GM12878 (cell line): ENCODE measurements at regions not wholly inside any gene's neighbourhood (a gene's known extent, or its start where the extent isn't known, plus 50 kb on each side); places are given as distances from the start of the nearest gene placed in this dataset.

Source experiments
- ATAC-seq: fragments of 200-7000 bp; cut with Tn5 transposase; 3 replicates; pipeline ENCODE4 v1.9.1; 2020; ENCODE audit warnings: mild to moderate bottlenecking, moderate library complexity
- BruUV-seq: library from RNA; stranded (reverse); fragments of 400-500 nt; replicated peaks from 2 replicates; lab custom pipeline; 2021; lab: Mats Ljungman, UMichigan
- CTCF ChIA-PET: fragments of 300-600 bp; sonication (Branson Sonifier 250); formaldehyde crosslinking; extraction: SDS; loops from one replicate; lab custom pipeline; 2021; ENCODE audit warnings: inconsistent platforms; lab: Yijun Ruan, JAX
- POLR2A ChIA-PET: fragments of 350-600 bp; formaldehyde crosslinking; extraction: SDS; loops from one replicate; lab custom pipeline; 2021; ENCODE audit warnings: inconsistent platforms; lab: Charles Lee
- RAD21 ChIA-PET: fragments of 300-600 bp; sonication (Branson Sonifier 250); formaldehyde crosslinking; loops from one replicate; lab custom pipeline; 2023; ENCODE audit warnings: antibody characterized with exemption; ENCODE audit not compliant: unreplicated experiment; lab: Charles Lee
- SMC1A ChIA-PET: fragments of 300-600 bp; sonication (Branson Sonifier 250); formaldehyde crosslinking; loops from one replicate; lab custom pipeline; 2023; ENCODE audit not compliant: unreplicated experiment, uncharacterized antibody; lab: Charles Lee
- DNase-seq: peaks from one replicate; pipeline ENCODE4 v3.0.0-alpha.2; 2011; ENCODE audit warnings: low read depth, low spot score
- FAIRE-seq: peaks from 3 replicates; lab custom pipeline; 2011; peaks lifted over from hg19 to GRCh38; lab: Jason Lieb, UNC
- H2AFZ ChIP-seq: 2 replicates; pipeline ENCODE4 v1.6.0; 2011; ENCODE audit warnings: low read depth, low read length, control low read depth; ENCODE audit not compliant: control insufficient read depth
- H3K27ac ChIP-seq: 2 replicates; pipeline ENCODE4 v1.5.1; 2011; ENCODE audit warnings: control low read depth; ENCODE audit not compliant: control insufficient read depth, insufficient read depth
- H3K27me3 ChIP-seq, 2 experiments: replicated peaks in 1 of 2; 2 replicates each; pipeline versions ENCODE4 v1.6.0 to v1.6.1; 2011; ENCODE audit warnings: low read length in 1 of 2; ENCODE audit not compliant: control insufficient read depth in 2 of 2, insufficient read depth in 2 of 2
- H3K36me3 ChIP-seq, 2 experiments: 2 replicates each; pipeline ENCODE4 v1.5.1; 2011; ENCODE audit warnings: low read length in 1 of 2; ENCODE audit not compliant: control insufficient read depth in 2 of 2, insufficient read depth in 2 of 2
- H3K4me1 ChIP-seq: 2 replicates; pipeline ENCODE4 v1.6.1; 2011; ENCODE audit warnings: mild to moderate bottlenecking, low read length, moderate library complexity, mixed read lengths; ENCODE audit not compliant: control insufficient read depth, insufficient read depth
- H3K4me2 ChIP-seq: 2 replicates; pipeline ENCODE4 v1.6.0; 2011; ENCODE audit warnings: control low read depth; ENCODE audit not compliant: control insufficient read depth, insufficient read depth
- H3K4me3 ChIP-seq: fragments of 200-600 bp; sonication (generic); 2 replicates; pipeline ENCODE4 v1.5.1; 2016
- H3K79me2 ChIP-seq: 2 replicates; pipeline ENCODE4 v1.6.0; 2011; ENCODE audit warnings: low read length; ENCODE audit not compliant: control insufficient read depth, insufficient read depth
- H3K9ac ChIP-seq: 2 replicates; pipeline ENCODE4 v1.8.0; 2011; ENCODE audit warnings: low read length, control low read depth, mixed read lengths; ENCODE audit not compliant: control insufficient read depth, insufficient read depth
- H3K9me3 ChIP-seq: replicated peaks from 3 replicates; pipeline ENCODE4 v1.5.1; 2011; ENCODE audit warnings: mild to moderate bottlenecking, low read length; ENCODE audit not compliant: control insufficient read depth, insufficient read depth
- H4K20me1 ChIP-seq: 2 replicates; pipeline ENCODE4 v1.6.0; 2011; ENCODE audit not compliant: control insufficient read depth, insufficient read depth
- ATF7 ChIP-seq: fragments of 450-650 bp; IDR thresholded peaks from 2 replicates; pipeline ENCODE4 v1.6.1; 2016; ENCODE audit warnings: low read depth, mild to moderate bottlenecking
- BMI1 ChIP-seq: fragments of 450-650 bp; IDR thresholded peaks from 2 replicates; pipeline ENCODE4 v1.6.1; 2016; ENCODE audit warnings: mild to moderate bottlenecking, moderate library complexity, borderline replicate concordance
- CEBPB ChIP-seq, 2 experiments: fragments of 150-350 bp in 1 of 2; IDR thresholded peaks; 2 replicates each; pipeline ENCODE4 v1.6.1; 2012 to 2014; ENCODE audit warnings: low read depth in 2 of 2, low read length in 2 of 2, borderline replicate concordance in 1 of 2, inconsistent platforms in 1 of 2
- CTCF ChIP-seq, 3 experiments: IDR thresholded peaks in 2 of 3; conservative IDR thresholded peaks in 1 of 3; 2 replicates each; pipeline ENCODE4 v1.5.1; 2011; ENCODE audit warnings: low read depth in 3 of 3, low read length in 3 of 3, mild to moderate bottlenecking in 3 of 3, control low read depth in 2 of 3, moderate library complexity in 2 of 3, inconsistent platforms in 1 of 3, mixed read lengths in 1 of 3; ENCODE audit not compliant: control insufficient read depth in 2 of 3, insufficient read depth in 1 of 3; ENCODE audit errors: extremely low read depth in 1 of 3
- GATAD2B ChIP-seq: fragments of 450-650 bp; conservative IDR thresholded peaks from 2 replicates; pipeline ENCODE4 v1.6.1; 2017; ENCODE audit warnings: low read depth, mild to moderate bottlenecking, moderate library complexity
- HDAC2 ChIP-seq: fragments of 200-600 bp; sonication (generic); IDR thresholded peaks from 2 replicates; pipeline ENCODE4 v1.6.1; 2017
- MTA2 ChIP-seq: fragments of 450-650 bp; IDR thresholded peaks from 2 replicates; pipeline ENCODE4 v1.6.1; 2016; ENCODE audit warnings: low read depth, mild to moderate bottlenecking, moderate library complexity
- NFYA ChIP-seq: IDR thresholded peaks from 2 replicates; pipeline ENCODE4 v1.6.1; 2011; ENCODE audit warnings: low read depth, mild to moderate bottlenecking, low read length, improper control_type of control experiment, borderline replicate concordance
- PKNOX1 ChIP-seq: fragments of 450-650 bp; IDR thresholded peaks from 2 replicates; pipeline ENCODE4 v1.6.1; 2016; ENCODE audit warnings: mild to moderate bottlenecking
- SRF ChIP-seq, 2 experiments: IDR thresholded peaks; 2 replicates each; pipeline ENCODE4 v1.6.1; 2011; ENCODE audit warnings: low read depth in 2 of 2, low read length in 2 of 2, mild to moderate bottlenecking in 1 of 2, moderate library complexity in 1 of 2
- STAT3 ChIP-seq: IDR thresholded peaks from 2 replicates; pipeline ENCODE4 v1.6.1; 2011; ENCODE audit warnings: low read depth, low read length, improper control_type of control experiment
- USF2 ChIP-seq: IDR thresholded peaks from 2 replicates; pipeline ENCODE4 v1.6.1; 2011; ENCODE audit warnings: low read depth, low read length, improper control_type of control experiment, borderline replicate concordance
- ZBED1 ChIP-seq: IDR thresholded peaks from 2 replicates; pipeline ENCODE4 v1.6.1; 2016; ENCODE audit warnings: borderline replicate concordance
- ZBTB33 ChIP-seq: fragments of 450-650 bp; IDR thresholded peaks from 2 replicates; pipeline ENCODE4 v1.6.1; 2017; ENCODE audit warnings: mild to moderate bottlenecking
- ZSCAN29 ChIP-seq: fragments of 450-650 bp; IDR thresholded peaks from 2 replicates; pipeline ENCODE4 v1.6.1; 2017; ENCODE audit warnings: mild to moderate bottlenecking, moderate library complexity
- WGBS: methylation state at CpG from one replicate; pipeline ENCODE4 v1.1.6; 2016; ENCODE audit warnings: low lambda C conversion rate; ENCODE audit not compliant: insufficient replicate concordance, insufficient coverage; ENCODE audit errors: missing lambda C conversion rate; 5-methylcytosine and 5-hydroxymethylcytosine counted together
- in situ Hi-C: fragments of 300-500 bp; cut with MboI; formaldehyde crosslinking; loops from 9 replicates; pipeline ENCODE4 v1.14.3; 2018; ENCODE audit warnings: mixed read lengths
- intact Hi-C: fragments of 100-400 bp; cut with micrococcal nuclease; formaldehyde crosslinking; loops from one replicate; pipeline ENCODE4 v1.14.2; 2022; ENCODE audit not compliant: unreplicated experiment

- Histone ChIP-seq H2AFZ (peak overlapping the region; percentile 21), H4K20me1 (no peaks in the 10 kb centered on the region), H3K4me1 (peaks cover 12% of the 10 kb centered on the region), H3K27ac (no peak overlapping the region; the same call in 1 of the 2 replicates), H3K4me2 (peak overlapping the region; percentile 56), H3K79me2 (no peaks in the 10 kb centered on the region), H3K9ac (no peak overlapping the region), H3K27me3 (peaks cover 0 to 2% of the 10 kb centered on the region in 2 experiments; a peak in 1 of 4 replicates), H3K9me3 (no peaks in the 10 kb centered on the region; the same call in 2 of the 3 replicates), H3K36me3 (no peaks in the 10 kb centered on the region), H3K4me3 (no peak overlapping the region)
- RAD21 ChIA-PET, result interaction anchor here (0.9 to 1.4 kb wide), 3 partner anchors 11 to 89 kb away, joined by 3 to 14 read pairs (median 3); no protein-coding TSS in a partner anchor
- in situ Hi-C loops (no loop called here), intact Hi-C loops (no loop called here)
- DNase-seq (peak; percentile 62), ATAC-seq (peak; percentile 96), FAIRE-seq (peak; percentile 70)
- CTCF ChIA-PET, result interaction anchor here (0.6 to 1.3 kb wide), 3 partner anchors 10 to 92 kb away, joined by 3 read pairs; no protein-coding TSS in a partner anchor
- SMC1A ChIA-PET, result interaction anchor here (1.0 to 2.3 kb wide), 7 partner anchors 10 to 89 kb away, joined by 3 to 17 read pairs (median 4); no protein-coding TSS in a partner anchor
- POLR2A ChIA-PET, result interaction anchor here (0.8 to 1.6 kb wide), 3 partner anchors 11 to 29 kb away, joined by 3 to 5 read pairs (median 3); no protein-coding TSS in a partner anchor
- no TSS peak for BruUV-seq
- 0% methylated on average over 5 of the region's 5 CpGs for WGBS
- peak; percentile 71; the same call in 1 of the 2 replicates for TF ChIP-seq STAT3
- TF ChIP-seq SRF (IDR thresholded peaks at IDR 0.05; ENCODE audit: low read depth in 2 of 2, low read length in 2 of 2), result no peak
- TF ChIP-seq ZBED1, result peak; percentile 54; the same call in 1 of the 2 replicates
- no peak; the same call in 1 of the 2 replicates for TF ChIP-seq BMI1
- TF ChIP-seq GATAD2B, result no peak
- peak; percentile 89 for TF ChIP-seq MTA2
- TF ChIP-seq ATF7, result peak; percentile 86
- no peak for TF ChIP-seq HDAC2
- TF ChIP-seq CEBPB (IDR thresholded peaks at IDR 0.05; ENCODE audit: borderline replicate concordance in 1 of 2, low read depth in 2 of 2, low read length in 2 of 2), result no peak
- TF ChIP-seq NFYA, result no peak
- TF ChIP-seq ZBTB33, result no peak
- TF ChIP-seq PKNOX1, result peak; percentile 82
- no peak for TF ChIP-seq CTCF (IDR thresholded peaks at IDR 0.05 in 2 of 3, conservative IDR thresholded peaks at IDR 0.05 in 1 of 3; ENCODE audit: control insufficient read depth in 2 of 3, extremely low read depth in 1 of 3, insufficient read depth in 1 of 3, low read depth in 3 of 3, low read length in 3 of 3)
- TF ChIP-seq USF2, result no peak
- TF ChIP-seq ZSCAN29, result no peak
Measured at GRCh38 chr2:20507166-20507692, 60.4 kb downstream of the RHOB start.
